Upper lobe of right lung (tissue), 1 donor: ENCODE measurements at regions not wholly inside any gene's neighbourhood (a gene's known extent, or its start where the extent isn't known, plus 50 kb on each side); places are given as distances from the start of the nearest gene placed in this dataset.
"Not testable (repeated sequence)": the region's sequence is repeated elsewhere in the genome, so short reads cannot be mapped to it uniquely, and the experiment has no call there.

Experiments
- ATAC-seq: fragments of 200-7000 bp; cut with Tn5 transposase; one replicate; pipeline ENCODE4 v1.9.1; 2020; ENCODE audit warnings: mild to moderate bottlenecking, moderate library complexity
- DNase-seq: peaks from one replicate; pipeline ENCODE4 v3.0.0-alpha.2; 2020
- H3K27ac ChIP-seq: fragments of 200-600 bp; one replicate; pipeline ENCODE4 v1.8.0; 2022
- H3K27me3 ChIP-seq: fragments of 200-600 bp; one replicate; pipeline ENCODE4 v1.8.0; 2022; ENCODE audit warnings: mild to moderate bottlenecking
- H3K36me3 ChIP-seq: fragments of 200-600 bp; one replicate; pipeline ENCODE4 v1.8.0; 2022
- H3K4me1 ChIP-seq: fragments of 200-600 bp; one replicate; pipeline ENCODE4 v1.8.0; 2022
- H3K4me3 ChIP-seq: fragments of 200-600 bp; one replicate; pipeline ENCODE4 v1.8.0; 2022; ENCODE audit warnings: mild to moderate bottlenecking
- H3K9me3 ChIP-seq: fragments of 200-600 bp; one replicate; pipeline ENCODE4 v1.8.0; 2022
- intact Hi-C: fragments of 100-400 bp; cut with DNase I; formaldehyde crosslinking; loops from one replicate; pipeline ENCODE4 v1.11.0; 2022
- donor health status: DM: no; HTN: yes; CAD: no; lungs with severe emphysema.

DNA sequence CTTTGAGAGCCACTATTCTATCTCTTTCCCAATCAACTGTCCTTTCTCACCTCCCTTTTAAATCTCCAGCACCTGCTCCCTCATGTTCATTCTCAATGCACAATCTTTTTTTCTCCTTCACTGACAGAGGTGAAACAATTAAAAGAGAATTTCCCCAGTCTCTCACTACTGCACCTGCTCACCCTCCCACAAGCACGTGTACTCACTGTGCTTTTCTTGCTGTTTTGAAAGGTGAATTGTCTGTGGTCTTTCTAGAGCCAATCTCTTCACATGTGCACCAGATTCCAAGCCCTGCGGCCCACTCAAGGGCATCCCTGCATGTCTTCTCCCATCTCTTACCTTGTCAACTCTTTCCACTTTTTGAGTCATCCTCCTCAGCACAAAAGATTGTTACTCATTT is 95.8 kb downstream of the SPDYE17 start:
- H3K27me3 ChIP-seq, H3K4me1 ChIP-seq, H3K27ac ChIP-seq, ATAC-seq, H3K9me3 ChIP-seq, H3K4me3 ChIP-seq, H3K36me3 ChIP-seq, intact Hi-C loops, DNase-seq: not testable (repeated sequence)

DNA sequence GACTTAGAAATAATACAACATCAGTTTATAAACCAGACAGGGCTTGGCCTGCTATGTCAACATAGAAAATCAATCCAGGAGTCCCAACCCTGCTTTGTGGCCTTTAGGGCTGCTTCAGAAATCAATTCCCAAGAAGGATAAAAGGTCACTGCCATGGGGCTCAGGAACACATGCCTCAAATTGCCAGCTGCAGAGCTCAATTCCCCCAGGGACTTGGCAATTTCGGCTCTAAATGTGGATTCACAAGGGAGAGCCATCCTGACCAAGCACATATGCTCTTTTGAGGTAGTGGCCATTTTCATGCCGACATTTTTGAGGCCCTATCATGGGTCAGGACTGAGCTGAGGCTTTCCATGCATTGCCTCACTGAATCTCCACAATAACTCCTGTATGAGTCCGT is 97.5 kb downstream of the SPDYE17 start:
- intact Hi-C loops, H3K9me3 ChIP-seq, H3K27ac ChIP-seq, ATAC-seq, H3K4me3 ChIP-seq, H3K36me3 ChIP-seq, H3K4me1 ChIP-seq, H3K27me3 ChIP-seq, DNase-seq: not testable (repeated sequence)

DNA sequence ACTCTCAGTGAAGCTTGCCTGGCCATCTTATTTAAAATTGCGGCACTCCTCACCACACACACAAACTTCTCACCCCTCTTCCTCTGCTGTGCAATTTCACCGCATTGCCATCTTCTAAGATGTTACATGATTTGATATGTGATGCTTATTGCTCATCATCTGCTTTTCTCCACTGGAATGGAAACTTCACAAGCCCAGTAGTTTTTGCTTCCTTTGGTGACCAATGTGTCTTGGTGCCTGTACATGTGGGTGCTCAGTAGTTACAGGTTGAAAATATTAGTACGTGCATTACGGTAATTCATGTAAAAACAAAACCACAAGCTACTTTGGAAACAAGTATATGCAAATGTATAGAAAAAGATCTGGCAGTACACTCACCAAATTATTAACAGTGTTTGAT is 99.2 kb downstream of the SPDYE17 start:
- H3K27ac ChIP-seq, DNase-seq, H3K4me1 ChIP-seq, H3K4me3 ChIP-seq, intact Hi-C loops, H3K36me3 ChIP-seq, H3K27me3 ChIP-seq, H3K9me3 ChIP-seq, ATAC-seq: not testable (repeated sequence)

DNA sequence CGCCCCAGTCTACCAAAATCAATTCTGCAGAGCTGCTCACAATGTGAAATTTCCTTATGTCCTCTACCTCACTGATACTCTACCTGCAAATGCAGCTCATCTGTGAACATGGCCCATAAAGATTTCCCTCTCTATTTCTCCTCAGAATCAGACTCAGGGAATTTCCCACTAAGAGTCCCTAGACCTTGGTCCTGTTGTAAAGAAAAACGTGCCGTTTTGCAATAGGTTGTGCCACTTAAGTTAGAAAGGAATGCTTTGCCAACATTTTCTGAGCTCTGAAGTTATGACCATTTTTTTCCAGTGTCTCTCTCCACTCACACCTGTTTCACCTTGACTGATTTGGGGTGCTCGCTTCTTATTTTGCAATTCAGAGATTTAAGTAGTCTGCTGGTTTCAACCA is 100.7 kb downstream of the SPDYE17 start:
- H3K9me3 ChIP-seq, H3K4me3 ChIP-seq, H3K27me3 ChIP-seq, intact Hi-C loops, H3K27ac ChIP-seq, H3K36me3 ChIP-seq, DNase-seq, H3K4me1 ChIP-seq: not testable (repeated sequence)
- peak; percentile 39 for ATAC-seq

DNA sequence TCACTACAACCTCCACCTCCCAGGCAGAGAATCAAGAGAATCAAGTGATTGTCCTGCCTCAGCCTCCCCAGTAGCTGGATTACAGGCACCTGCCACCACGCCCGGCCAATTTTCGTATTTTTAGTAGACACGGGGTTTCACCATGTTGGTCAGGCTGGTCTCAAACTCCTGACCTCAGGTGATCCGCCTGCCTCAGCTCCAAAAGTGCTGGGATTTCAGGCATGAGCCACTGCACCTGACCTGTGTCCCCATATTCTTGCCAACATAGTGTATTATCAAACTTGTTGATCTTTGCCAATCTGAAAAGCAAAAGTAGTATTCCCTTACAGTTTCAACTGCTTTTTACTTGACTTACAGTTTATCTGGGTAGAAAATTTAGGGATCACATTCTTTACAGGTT is 101.7 kb downstream of the SPDYE17 start:
- H3K27me3 ChIP-seq, ATAC-seq, H3K27ac ChIP-seq, H3K4me1 ChIP-seq, intact Hi-C loops, H3K4me3 ChIP-seq, H3K36me3 ChIP-seq, DNase-seq, H3K9me3 ChIP-seq: not testable (repeated sequence)

DNA sequence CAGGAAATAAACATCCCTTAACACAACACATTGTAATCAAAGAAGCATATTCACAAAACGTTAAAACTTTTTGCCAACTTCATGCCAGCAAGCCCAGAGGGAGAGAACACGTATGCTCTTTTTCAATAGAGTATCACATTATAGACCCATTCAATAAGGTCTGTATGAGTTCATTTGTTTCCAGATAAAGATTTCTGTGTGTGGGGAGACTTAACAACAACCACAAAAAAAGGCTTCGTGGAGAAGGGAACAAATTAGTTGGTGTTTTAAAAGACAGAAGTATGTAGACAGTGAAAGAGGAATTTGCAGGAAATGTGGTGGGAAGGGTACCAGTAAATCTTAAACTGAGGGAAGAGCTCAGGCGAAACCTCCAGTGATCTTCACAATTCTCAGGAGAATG is 103.4 kb downstream of the SPDYE17 start:
- H3K4me1 ChIP-seq, H3K27me3 ChIP-seq, H3K4me3 ChIP-seq, intact Hi-C loops, DNase-seq, H3K36me3 ChIP-seq, H3K27ac ChIP-seq, ATAC-seq, H3K9me3 ChIP-seq: not testable (repeated sequence)

DNA sequence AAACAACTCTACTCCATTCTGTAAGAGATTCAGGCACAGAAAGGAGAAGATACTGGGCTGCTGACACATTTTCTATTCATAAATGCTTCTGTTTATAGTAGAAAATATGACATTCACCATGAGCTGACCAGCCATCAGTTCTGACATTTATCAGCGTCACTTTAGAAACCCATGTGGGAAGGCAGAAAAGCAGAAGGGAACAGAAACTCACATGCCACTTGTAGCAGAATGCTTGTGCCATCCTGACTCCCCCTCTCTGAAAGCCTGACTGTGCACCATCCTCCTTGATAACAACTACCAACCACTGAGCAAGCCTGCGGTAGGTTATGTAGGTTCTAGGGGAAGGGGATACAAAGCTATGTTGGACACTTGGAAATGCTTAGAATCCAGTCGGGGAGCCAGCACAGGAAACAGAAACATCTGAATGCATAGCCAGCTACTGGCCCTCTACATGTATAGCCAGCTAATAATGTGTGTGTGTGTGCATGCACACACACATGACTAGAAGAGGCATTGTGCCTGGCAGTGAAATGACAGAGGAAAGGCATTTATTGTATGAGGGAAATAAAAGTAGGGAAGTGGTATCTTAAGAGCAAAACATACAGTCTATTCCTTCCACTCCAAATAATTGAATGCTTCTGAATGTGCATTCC is 104.3 kb downstream of the SPDYE17 start:
- H3K4me3 ChIP-seq, H3K27ac ChIP-seq, intact Hi-C loops, ATAC-seq, DNase-seq, H3K9me3 ChIP-seq, H3K27me3 ChIP-seq, H3K36me3 ChIP-seq, H3K4me1 ChIP-seq: not testable (repeated sequence)

DNA sequence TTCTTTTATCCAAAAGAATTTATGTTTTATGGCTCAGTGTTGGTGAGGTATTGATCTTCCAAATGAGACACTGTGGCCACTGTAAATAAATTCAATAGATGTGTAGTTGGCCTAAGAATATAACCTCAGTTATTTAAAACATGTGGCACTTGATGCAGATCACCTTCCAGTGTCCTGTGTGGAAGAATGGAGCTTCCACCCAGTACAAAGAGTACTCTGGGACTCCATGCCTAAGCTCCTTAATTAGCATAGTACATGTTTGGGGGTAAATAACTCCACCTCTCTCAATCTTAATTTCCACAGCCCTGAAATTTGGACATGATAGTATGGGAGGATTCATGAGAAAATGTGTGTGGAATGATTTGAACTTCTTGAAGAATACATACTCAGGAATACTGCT is 105.7 kb downstream of the SPDYE17 start:
- H3K27ac ChIP-seq, intact Hi-C loops, H3K4me3 ChIP-seq: not testable (repeated sequence)

DNA sequence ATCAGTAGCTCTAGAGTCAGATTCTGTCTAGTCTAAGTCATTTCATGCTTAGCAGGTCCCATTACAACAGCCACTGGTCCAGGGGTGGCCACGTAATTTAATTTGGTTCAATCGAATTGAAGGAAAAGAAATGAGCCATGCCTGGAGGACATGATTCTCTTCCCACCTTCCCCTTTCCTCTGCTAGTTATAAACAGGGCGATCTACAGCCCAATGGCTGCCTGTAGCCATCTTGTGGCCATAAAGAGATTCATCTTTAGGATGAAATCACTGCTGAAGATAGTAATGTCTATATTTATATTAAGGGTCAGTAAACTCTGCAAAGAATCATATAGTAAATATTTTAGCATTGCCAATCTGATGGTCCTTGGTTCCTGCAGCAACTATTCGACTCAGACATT is 107.4 kb downstream of the SPDYE17 start:
- ATAC-seq, H3K27ac ChIP-seq, intact Hi-C loops, H3K4me3 ChIP-seq, DNase-seq, H3K4me1 ChIP-seq, H3K9me3 ChIP-seq, H3K36me3 ChIP-seq, H3K27me3 ChIP-seq: not testable (repeated sequence)

More for the DNA sequence above, 105.7 kb downstream of the SPDYE17 start:
- DNase-seq, H3K4me1 ChIP-seq, H3K9me3 ChIP-seq, H3K36me3 ChIP-seq, ATAC-seq, H3K27me3 ChIP-seq: not testable (repeated sequence)

DNA sequence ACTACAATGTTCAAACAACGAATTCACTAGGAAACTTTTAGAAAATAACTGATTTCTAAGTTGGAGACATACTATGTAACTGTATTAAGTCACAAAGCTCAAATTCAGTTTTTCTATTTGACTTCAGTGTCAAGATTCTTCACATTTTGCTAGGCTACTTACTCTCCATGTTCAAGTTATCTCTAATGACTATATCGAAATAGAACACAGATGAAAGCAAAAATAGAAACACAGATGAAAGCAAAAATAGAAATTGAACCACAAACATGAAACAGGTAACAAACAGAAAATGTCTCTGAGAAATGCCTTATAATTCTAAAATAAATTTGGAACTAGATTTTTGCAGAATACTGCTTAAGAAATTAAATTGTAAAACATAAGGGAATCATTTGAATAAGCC is 113.5 kb downstream of the SPDYE17 start:
- H3K36me3 ChIP-seq, H3K4me3 ChIP-seq, intact Hi-C loops, DNase-seq, H3K27me3 ChIP-seq, ATAC-seq, H3K9me3 ChIP-seq, H3K27ac ChIP-seq, H3K4me1 ChIP-seq: not testable (repeated sequence)

DNA sequence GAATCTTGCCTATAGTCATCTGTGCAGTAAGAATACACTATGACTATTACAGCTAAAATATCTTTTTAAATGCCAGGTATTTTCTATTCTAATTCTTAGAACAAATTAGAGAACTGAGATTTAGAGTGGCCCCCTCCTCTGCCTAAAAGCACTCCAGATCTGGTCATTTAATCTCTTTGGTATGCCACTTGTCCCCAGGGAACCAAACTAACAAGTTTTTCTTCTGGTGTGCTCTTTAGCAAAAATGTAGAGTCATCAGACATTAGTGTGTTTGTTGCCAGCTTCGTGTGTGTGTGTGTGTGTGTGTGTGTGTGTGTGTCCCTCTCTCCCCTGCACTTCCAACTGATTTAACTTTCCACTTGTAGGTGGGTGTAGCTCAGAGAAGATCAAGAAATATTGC is 117.8 kb downstream of the SPDYE17 start:
- intact Hi-C loops = not testable (repeated sequence)

DNA sequence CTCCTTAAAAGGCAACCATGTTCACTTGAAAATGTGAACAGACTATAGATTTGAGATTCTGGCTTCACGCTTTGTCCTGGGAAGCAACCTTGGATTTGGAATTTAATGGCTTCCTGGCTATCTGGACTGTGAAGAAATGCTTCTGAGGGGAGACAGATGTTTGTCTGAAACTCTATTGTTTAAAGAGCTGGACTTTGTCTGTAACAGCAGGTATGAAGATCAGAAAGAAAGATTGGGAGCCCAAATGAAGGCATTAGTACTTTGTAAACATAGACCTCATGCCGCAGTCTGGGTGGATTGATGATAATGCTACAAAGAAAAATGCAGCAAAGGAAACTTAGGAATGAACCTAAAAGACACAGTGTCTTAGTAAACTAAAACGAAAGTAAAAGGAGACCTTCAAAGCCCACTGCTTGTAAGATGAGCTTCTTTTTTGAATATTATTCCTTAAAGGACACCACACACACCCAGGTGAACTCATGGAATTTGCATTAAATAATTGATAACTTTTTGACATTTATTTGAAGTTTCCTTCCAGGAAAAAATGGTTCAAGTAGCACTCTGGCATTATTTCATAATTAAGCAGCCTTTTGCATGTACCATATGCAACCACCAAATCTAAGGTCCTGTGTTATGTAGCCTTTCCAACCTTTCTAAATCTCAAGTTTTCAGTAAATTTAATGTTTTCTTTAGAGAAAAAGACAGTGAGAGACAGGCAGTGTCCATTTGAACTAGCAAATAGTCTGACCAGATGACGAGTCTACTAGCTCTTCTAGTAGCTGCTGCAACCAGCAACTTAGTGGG is 119.9 kb downstream of the SPDYE17 start:
- intact Hi-C loops, ATAC-seq, H3K4me1 ChIP-seq, H3K36me3 ChIP-seq, H3K4me3 ChIP-seq, H3K9me3 ChIP-seq, H3K27ac ChIP-seq, H3K27me3 ChIP-seq, DNase-seq: not testable (repeated sequence)

More for the DNA sequence above, 117.8 kb downstream of the SPDYE17 start:
- H3K27me3 ChIP-seq, H3K27ac ChIP-seq, H3K4me3 ChIP-seq, DNase-seq, H3K36me3 ChIP-seq, H3K9me3 ChIP-seq, H3K4me1 ChIP-seq: not testable (repeated sequence)
- peak; percentile 93 for ATAC-seq

DNA sequence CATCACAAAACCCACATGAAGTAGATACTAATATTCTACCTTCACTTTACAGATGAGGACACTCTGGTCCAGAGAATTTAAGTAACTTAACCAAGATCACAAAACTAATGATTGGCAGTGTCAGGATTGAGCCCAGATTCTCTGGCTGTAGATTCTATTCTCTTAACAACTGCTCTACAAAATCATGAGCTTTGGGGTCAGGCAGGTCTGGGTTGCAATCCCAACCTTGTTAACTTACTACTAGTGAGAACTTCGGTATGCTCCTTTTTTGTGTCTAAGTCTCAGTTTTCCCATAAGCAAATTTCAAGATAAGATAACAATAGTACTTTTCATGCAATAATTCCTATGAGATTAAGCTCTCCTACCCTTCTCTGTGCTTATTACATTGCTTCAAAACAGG is 127.5 kb downstream of the SPDYE17 start:
- H3K9me3 ChIP-seq, intact Hi-C loops, H3K4me1 ChIP-seq, H3K27me3 ChIP-seq, H3K27ac ChIP-seq, ATAC-seq, H3K36me3 ChIP-seq, H3K4me3 ChIP-seq, DNase-seq: not testable (repeated sequence)

DNA sequence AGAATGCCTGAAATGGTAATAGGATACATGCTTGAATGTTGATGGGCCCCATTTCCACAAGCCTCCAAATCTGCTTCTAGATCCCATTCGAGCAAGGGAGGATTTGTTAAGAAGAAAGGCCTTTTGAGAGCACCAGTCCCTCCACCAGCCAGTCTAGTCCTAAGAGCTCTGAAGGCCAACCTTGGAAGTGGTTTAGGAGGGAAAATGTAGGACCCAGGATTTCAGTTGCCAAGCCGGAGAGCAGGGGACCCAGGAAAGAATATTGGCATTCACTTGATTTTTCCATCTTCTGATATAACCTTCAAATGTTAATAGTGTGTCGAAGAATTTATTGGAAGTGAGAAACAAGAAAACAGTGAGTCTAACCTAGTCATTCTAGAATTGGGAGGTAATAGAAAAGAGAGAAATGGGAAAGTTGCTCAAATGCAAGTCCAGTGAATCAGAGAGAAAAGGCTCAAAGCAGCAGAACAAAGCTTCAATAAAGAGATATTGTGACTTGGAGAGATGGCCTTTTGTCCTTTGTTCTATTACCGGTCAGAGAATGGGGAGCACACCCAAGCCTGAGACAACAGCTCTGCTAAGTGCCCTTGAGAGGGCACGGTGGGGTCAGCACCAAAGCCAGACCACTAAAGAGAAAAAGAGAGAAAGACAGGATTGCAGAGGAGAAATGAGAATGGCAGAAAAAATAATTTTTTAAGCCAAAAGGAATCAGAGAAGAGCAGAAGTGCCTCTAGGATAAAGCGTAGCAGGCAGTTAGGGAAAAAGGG is 130.0 kb downstream of the SPDYE17 start:
- ATAC-seq, H3K27ac ChIP-seq, H3K36me3 ChIP-seq, intact Hi-C loops, DNase-seq, H3K27me3 ChIP-seq, H3K4me3 ChIP-seq, H3K4me1 ChIP-seq, H3K9me3 ChIP-seq: not testable (repeated sequence)
